ENCODE measurements at regions not wholly inside any gene's neighbourhood (a gene's known extent, or its start where the extent isn't known, plus 50 kb on each side); places are given as distances from the start of the nearest gene placed in this dataset.

GRCh38 chr4:123505095-123506010, 108.8 kb downstream of the SPRY1 start:
- no peak for TF ChIP-seq CTCF (IDR thresholded peaks at IDR 0.05; ENCODE audit: partially characterized antibody, unreplicated experiment)
- H3K27me3 Mint-ChIP-seq (ENCODE audit: unreplicated experiment): peaks cover 6% of the 10 kb centered on the region
- DNase-seq: peak; percentile 71
- no peaks in the 10 kb centered on the region for H3K36me3 Mint-ChIP-seq (ENCODE audit: unreplicated experiment)
- H3K9me3 Mint-ChIP-seq (ENCODE audit: unreplicated experiment): peaks cover 14% of the 10 kb centered on the region
- H3K4me3 Mint-ChIP-seq (ENCODE audit: unreplicated experiment): peak overlapping the region; percentile 95
- peak overlapping the region; percentile 98 for H3K27ac Mint-ChIP-seq (ENCODE audit: unreplicated experiment)
- H3K4me1 Mint-ChIP-seq (ENCODE audit: low read depth, unreplicated experiment): peaks cover 24% of the 10 kb centered on the region

DNA sequence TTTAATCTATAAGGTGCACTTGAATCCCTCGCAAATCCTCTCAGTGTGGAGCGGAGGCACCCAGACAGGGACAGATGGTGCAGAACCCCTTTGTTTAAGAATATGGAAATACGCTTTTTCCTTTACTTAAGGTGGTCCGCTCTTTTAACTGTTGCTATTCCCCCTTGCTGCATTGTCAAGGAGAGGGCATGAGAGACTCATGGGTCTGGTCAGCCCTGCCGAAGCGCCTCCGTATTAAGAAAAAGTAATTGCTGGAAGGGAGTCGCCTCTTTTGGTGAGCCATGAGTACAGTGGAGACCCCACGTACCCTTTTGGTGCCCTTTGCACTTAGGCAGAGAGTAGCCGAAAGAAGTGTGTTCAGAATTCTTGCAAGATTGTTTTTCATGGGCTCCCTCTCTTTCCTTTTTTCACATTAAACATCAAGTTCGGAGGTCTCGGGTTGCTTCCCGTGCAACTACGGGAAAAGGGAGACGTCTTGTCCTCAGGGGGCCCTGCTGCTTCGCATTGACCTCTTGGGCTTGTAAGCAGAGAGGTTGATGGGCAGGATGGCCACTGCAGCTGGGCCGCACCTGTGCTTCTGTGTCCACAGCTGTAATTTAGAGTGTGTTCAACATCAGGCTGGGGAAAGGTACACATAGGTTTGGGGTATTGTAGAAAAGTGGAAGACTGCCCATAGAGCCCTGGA, 109.6 kb downstream of the SPRY1 start:
- H3K9me3 Mint-ChIP-seq (ENCODE audit: unreplicated experiment): peaks cover 14% of the 10 kb centered on the region
- TF ChIP-seq CTCF (IDR thresholded peaks at IDR 0.05; ENCODE audit: partially characterized antibody, unreplicated experiment): no peak
- no peaks in the 10 kb centered on the region for H3K36me3 Mint-ChIP-seq (ENCODE audit: unreplicated experiment)
- peaks cover 8% of the 10 kb centered on the region for H3K27me3 Mint-ChIP-seq (ENCODE audit: unreplicated experiment)
- peaks cover 30% of the 10 kb centered on the region for H3K4me1 Mint-ChIP-seq (ENCODE audit: low read depth, unreplicated experiment)
- peak overlapping the region; percentile 98 for H3K27ac Mint-ChIP-seq (ENCODE audit: unreplicated experiment)
- no peak for DNase-seq
- H3K4me3 Mint-ChIP-seq (ENCODE audit: unreplicated experiment): peak overlapping the region; percentile 95

- TF ChIP-seq CTCF (IDR thresholded peaks at IDR 0.05; ENCODE audit: partially characterized antibody, unreplicated experiment): no peak
- H3K36me3 Mint-ChIP-seq (ENCODE audit: unreplicated experiment): no peaks in the 10 kb centered on the region
- H3K27me3 Mint-ChIP-seq (ENCODE audit: unreplicated experiment): peaks cover 8% of the 10 kb centered on the region
- peaks cover 14% of the 10 kb centered on the region for H3K9me3 Mint-ChIP-seq (ENCODE audit: unreplicated experiment)
- no peak overlapping the region for H3K4me3 Mint-ChIP-seq (ENCODE audit: unreplicated experiment)
- peaks cover 30% of the 10 kb centered on the region for H3K4me1 Mint-ChIP-seq (ENCODE audit: low read depth, unreplicated experiment)
- no peak for DNase-seq
- no peak overlapping the region for H3K27ac Mint-ChIP-seq (ENCODE audit: unreplicated experiment)
These were observed 110.8 kb downstream of the SPRY1 start for GRCh38 chr4:123507376-123507775.

GRCh38 chr4:123510221-123510620, 113.6 kb downstream of the SPRY1 start:
- Mint-ChIP-seq H3K27ac (ENCODE audit: unreplicated experiment) (peak overlapping the region; percentile 76), H3K4me1 (ENCODE audit: low read depth, unreplicated experiment) (peaks cover 30% of the 10 kb centered on the region), H3K9me3 (ENCODE audit: unreplicated experiment) (peaks cover 13% of the 10 kb centered on the region), H3K27me3 (ENCODE audit: unreplicated experiment) (peaks cover 8% of the 10 kb centered on the region), H3K36me3 (ENCODE audit: unreplicated experiment) (no peaks in the 10 kb centered on the region), H3K4me3 (ENCODE audit: unreplicated experiment) (peak overlapping the region; percentile 3)
- DNase-seq: peak; percentile 17
- TF ChIP-seq CTCF (IDR thresholded peaks at IDR 0.05; ENCODE audit: partially characterized antibody, unreplicated experiment): no peak

DNA sequence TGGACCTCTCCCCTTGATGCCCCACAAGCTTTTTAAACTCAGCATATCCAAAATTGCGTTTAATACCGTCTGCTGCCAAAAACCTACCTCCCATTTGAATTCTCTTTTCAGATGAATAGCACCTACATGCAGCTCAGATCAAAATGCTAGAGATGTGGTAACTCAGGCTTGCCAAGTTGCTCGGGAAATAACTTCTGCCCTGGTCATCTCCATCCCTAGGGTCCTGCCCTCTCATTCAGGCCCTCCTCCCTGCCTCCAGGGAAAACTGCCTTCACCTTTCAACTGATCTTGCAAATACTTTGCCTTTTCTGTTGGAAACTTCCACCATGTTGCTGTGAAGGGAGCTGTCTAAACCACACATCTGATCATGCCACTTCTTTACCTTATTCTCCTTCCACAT, 114.1 kb downstream of the SPRY1 start:
- TF ChIP-seq CTCF (IDR thresholded peaks at IDR 0.05; ENCODE audit: partially characterized antibody, unreplicated experiment): no peak
- DNase-seq: no peak
- peaks cover 28% of the 10 kb centered on the region for H3K4me1 Mint-ChIP-seq (ENCODE audit: low read depth, unreplicated experiment)
- H3K27me3 Mint-ChIP-seq (ENCODE audit: unreplicated experiment): peaks cover 6% of the 10 kb centered on the region
- peaks cover 11% of the 10 kb centered on the region for H3K9me3 Mint-ChIP-seq (ENCODE audit: unreplicated experiment)
- no peaks in the 10 kb centered on the region for H3K36me3 Mint-ChIP-seq (ENCODE audit: unreplicated experiment)
- H3K27ac Mint-ChIP-seq (ENCODE audit: unreplicated experiment): peak overlapping the region; percentile 57
- H3K4me3 Mint-ChIP-seq (ENCODE audit: unreplicated experiment): peak overlapping the region; percentile 35

All from glutamatergic neuron (in vitro differentiated cells).